Vagina (tissue), 2 donors: ENCODE measurements at regions not wholly inside any gene's neighbourhood (a gene's known extent, or its start where the extent isn't known, plus 50 kb on each side); places are given as distances from the start of the nearest gene placed in this dataset.

Source experiments
- DNase-seq, 2 donors: peaks; one replicate each; pipeline ENCODE4 v3.0.0-alpha.2; 2017; ENCODE audit errors: extremely low spot score in 2 of 2
- H3K27ac ChIP-seq: fragments of 200-600 bp; sonication (generic); one replicate; pipeline ENCODE4 v1.5.1; 2019
- H3K27me3 ChIP-seq: fragments of 200-600 bp; sonication (generic); one replicate; pipeline ENCODE4 v1.5.1; 2019
- H3K36me3 ChIP-seq, 2 donors: fragments of 200-600 bp; sonication (generic); one replicate each; pipeline ENCODE4 v1.5.1; 2017 to 2019
- H3K4me1 ChIP-seq: fragments of 200-600 bp; sonication (generic); one replicate; pipeline ENCODE4 v1.5.1; 2019
- H3K4me3 ChIP-seq, 2 donors: fragments of 200-600 bp; sonication (generic); 1 replicate in 1 of 2; 2 replicates in 1 of 2; pipeline ENCODE4 v1.5.1; 2016 to 2019
- H3K9me3 ChIP-seq: fragments of 200-600 bp; sonication (generic); one replicate; pipeline ENCODE4 v1.5.1; 2019
- POLR2A ChIP-seq, 2 donors: fragments of 450-650 bp; IDR thresholded peaks; one replicate each; pipeline ENCODE4 v1.6.1; 2017; ENCODE audit warnings: antibody characterized with exemption in 2 of 2, mild to moderate bottlenecking in 2 of 2, moderate library complexity in 2 of 2
- POLR2AphosphoS5 ChIP-seq, 2 donors: sonication (generic); formaldehyde crosslinking; IDR thresholded peaks; one replicate each; pipeline ENCODE4 v1.9.0; 2017; ENCODE audit warnings: antibody characterized with exemption in 2 of 2, mild to moderate bottlenecking in 2 of 2, low read depth in 1 of 2; ENCODE audit not compliant: insufficient read depth in 1 of 2
- intact Hi-C: fragments of 100-400 bp; cut with DNase I; formaldehyde crosslinking; loops from one replicate; pipeline ENCODE4 v1.15.1; 2023
- TF ChIP-seq, protein P1 (sequence below), 3 experiments: fragments of 450-650 bp in 2 of 3; fragments of 200-600 bp in 1 of 3; sonication (generic) in 1 of 3; IDR thresholded peaks; one replicate each; pipeline ENCODE4 v1.5.1; 2017 to 2019; ENCODE audit warnings: antibody characterized with exemption in 3 of 3, mild to moderate bottlenecking in 2 of 3, moderate library complexity in 2 of 3

DNA sequence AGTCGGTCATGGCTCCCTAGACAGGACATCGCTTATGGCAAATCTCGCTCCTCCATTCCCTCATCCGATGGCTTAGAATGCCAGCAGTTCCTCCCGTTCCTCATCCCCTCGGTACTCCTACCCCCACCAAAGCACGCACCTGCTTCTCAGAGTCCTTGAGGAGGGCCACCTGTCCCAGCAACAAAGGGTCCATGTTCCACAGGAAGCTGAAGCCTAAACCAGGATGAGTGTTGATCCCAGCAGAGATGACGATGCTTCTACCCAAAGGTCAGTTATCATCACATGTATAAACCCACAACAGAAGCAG is 111.2 kb downstream of the THBS2 start:
- TF ChIP-seq POLR2A (IDR thresholded peaks at IDR 0.05), result no peak
- TF ChIP-seq, protein P1, sequence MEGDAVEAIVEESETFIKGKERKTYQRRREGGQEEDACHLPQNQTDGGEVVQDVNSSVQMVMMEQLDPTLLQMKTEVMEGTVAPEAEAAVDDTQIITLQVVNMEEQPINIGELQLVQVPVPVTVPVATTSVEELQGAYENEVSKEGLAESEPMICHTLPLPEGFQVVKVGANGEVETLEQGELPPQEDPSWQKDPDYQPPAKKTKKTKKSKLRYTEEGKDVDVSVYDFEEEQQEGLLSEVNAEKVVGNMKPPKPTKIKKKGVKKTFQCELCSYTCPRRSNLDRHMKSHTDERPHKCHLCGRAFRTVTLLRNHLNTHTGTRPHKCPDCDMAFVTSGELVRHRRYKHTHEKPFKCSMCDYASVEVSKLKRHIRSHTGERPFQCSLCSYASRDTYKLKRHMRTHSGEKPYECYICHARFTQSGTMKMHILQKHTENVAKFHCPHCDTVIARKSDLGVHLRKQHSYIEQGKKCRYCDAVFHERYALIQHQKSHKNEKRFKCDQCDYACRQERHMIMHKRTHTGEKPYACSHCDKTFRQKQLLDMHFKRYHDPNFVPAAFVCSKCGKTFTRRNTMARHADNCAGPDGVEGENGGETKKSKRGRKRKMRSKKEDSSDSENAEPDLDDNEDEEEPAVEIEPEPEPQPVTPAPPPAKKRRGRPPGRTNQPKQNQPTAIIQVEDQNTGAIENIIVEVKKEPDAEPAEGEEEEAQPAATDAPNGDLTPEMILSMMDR (IDR thresholded peaks at IDR 0.05), result no peak
- TF ChIP-seq POLR2AphosphoS5 (IDR thresholded peaks at IDR 0.05; ENCODE audit: insufficient read depth in 1 of 2, low read depth in 1 of 2), result no peak
- peak overlapping the region; percentile 65 for H3K27ac ChIP-seq

DNA sequence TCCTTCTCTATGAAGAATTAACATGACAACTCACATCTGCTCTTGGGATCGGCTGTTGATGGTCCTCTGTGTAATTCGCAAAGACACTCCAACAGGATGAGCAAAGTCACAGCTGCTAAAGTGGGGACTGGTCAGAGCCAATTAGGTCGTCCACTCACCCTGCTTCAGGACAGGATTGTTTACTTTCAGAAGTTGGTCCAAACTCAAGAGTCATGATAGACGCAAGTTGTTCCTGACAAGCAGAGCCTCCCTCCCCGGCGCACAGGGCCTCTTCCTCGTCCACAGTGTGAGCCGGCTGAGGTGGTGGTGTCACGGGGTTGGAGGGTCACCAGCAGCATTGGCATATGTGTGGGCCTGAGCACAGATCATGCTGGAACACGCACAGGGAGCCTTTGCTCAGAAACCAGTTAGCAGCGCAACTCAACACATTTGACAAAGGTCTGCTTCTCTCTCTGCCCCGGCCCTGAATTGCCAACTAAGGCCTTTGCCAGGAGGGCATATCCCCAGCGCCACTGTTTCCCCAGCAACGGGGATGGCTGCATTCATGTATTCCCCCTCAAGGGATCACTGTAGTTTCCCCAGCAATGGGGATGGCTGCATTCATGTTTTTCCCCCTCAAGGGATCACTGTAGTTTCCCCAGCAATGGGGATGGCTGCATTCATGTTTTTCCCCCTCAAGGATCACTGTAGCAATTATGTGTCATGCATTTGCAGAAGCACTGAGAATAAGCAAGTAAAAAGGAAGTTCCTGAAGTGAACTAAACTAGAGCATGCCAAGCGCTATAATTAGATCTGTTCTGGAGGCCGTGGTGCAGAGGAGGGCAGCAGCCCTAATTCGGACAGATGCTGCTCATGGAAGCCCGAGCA is 111.7 kb downstream of the THBS2 start:
- no peaks in the 10 kb centered on the region for H3K27me3 ChIP-seq
- no peak overlapping the region for H3K4me3 ChIP-seq
- peak; percentile 67 to 91 for DNase-seq
- H3K27ac ChIP-seq, result peak overlapping the region; percentile 65
- peaks cover 8% of the 10 kb centered on the region for H3K4me1 ChIP-seq
- TF ChIP-seq POLR2A (IDR thresholded peaks at IDR 0.05), result no peak
- TF ChIP-seq POLR2AphosphoS5 (IDR thresholded peaks at IDR 0.05; ENCODE audit: insufficient read depth in 1 of 2, low read depth in 1 of 2), result peak in 1 of 2 donors; percentile 54
- TF ChIP-seq, protein P1 (IDR thresholded peaks at IDR 0.05), result no peak
- H3K36me3 ChIP-seq, result no peaks in the 10 kb centered on the region
- intact Hi-C loops, result no loop called here
- H3K9me3 ChIP-seq, result no peaks in the 10 kb centered on the region

More for the DNA sequence above, 111.2 kb downstream of the THBS2 start:
- Histone ChIP-seq H3K4me1 (peaks cover 8% of the 10 kb centered on the region), H3K9me3 (no peaks in the 10 kb centered on the region), H3K4me3 (no peak overlapping the region), H3K27me3 (no peaks in the 10 kb centered on the region), H3K36me3 (no peaks in the 10 kb centered on the region)
- peak in 1 of 2 donors; percentile 72 for DNase-seq
- intact Hi-C loops, result no loop called here

DNA sequence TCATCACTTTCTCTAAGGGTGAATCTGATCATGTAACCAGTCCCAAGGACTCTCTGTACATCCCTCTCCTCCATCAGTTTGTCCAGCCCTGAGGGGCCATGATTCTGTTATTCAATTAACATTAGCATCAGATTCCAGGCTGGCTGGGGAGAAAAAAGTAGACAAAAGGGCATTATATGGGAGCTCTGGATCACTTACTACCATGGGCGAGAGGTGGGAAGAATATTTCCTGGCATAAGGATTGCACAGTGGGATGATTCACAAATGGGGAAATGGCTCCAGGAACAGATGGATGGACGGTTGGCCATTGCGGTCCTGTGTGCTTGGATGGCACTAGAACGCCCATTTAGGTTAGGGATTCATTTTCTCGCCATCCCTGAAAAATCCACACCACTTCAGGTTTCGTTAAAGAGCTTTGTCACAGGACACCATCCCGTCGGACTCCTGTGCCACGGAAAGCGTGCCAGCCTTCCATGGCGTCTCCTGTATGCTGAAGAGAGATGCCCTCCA is 112.6 kb downstream of the THBS2 start:
- TF ChIP-seq POLR2A (IDR thresholded peaks at IDR 0.05) (no peak), POLR2AphosphoS5 (IDR thresholded peaks at IDR 0.05; ENCODE audit: insufficient read depth in 1 of 2, low read depth in 1 of 2) (no peak)
- TF ChIP-seq, protein P1 (IDR thresholded peaks at IDR 0.05), result no peak
- peak; percentile 67 to 83 for DNase-seq
- peak overlapping the region; percentile 65 for H3K27ac ChIP-seq

DNA sequence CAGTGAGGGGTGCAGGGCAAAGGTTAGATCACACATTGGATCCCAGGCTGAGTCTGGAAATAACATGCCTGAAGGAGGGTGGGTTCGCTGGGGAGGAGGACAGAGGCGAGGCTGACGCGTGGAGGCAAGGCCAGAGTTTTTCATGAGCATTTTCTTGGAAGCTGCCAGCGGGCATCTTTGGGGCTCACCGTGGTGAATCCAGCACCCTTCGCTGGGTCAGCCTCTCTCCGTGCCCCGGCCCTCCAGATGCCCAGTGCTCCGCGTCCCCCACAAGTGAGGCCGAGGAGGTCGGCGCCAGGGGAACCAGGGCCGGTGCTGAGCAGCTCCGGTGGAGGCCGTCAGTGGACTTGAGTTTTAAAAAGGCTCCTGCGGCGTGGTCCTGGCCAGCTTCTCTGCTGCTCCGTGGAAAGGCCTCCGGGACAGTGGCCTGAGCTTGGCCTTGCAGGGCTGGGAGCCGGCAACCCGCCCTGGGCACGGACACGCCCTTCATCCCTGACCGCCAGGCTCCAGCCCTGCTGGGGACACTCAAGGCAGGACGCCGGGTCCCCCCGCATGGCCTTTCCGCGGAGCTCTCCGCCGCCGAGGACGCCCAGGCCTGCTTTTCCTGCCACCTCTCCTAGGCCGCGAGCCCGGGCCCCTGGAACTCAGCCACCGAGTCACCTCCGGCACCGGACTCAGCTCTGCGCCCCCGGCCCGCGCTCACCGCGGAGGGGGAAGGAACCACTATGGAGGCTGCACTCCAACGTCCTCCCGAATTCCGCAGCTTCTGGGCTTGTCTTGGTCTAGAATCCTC is 114.3 kb downstream of the THBS2 start:
- TF ChIP-seq POLR2AphosphoS5 (IDR thresholded peaks at IDR 0.05; ENCODE audit: insufficient read depth in 1 of 2, low read depth in 1 of 2), result no peak
- no peak for TF ChIP-seq POLR2A (IDR thresholded peaks at IDR 0.05)
- TF ChIP-seq, protein P1 (IDR thresholded peaks at IDR 0.05), result no peak
- H3K9me3 ChIP-seq, result no peaks in the 10 kb centered on the region
- H3K27me3 ChIP-seq, result no peaks in the 10 kb centered on the region
- peaks cover 8% of the 10 kb centered on the region for H3K4me1 ChIP-seq
- intact Hi-C loops, result no loop called here
- no peak overlapping the region for H3K4me3 ChIP-seq
- H3K27ac ChIP-seq, result no peak overlapping the region
- no peaks in the 10 kb centered on the region for H3K36me3 ChIP-seq
- DNase-seq, result peak; percentile 44 to 77

More for the DNA sequence above, 112.6 kb downstream of the THBS2 start:
- Histone ChIP-seq H3K36me3 (no peaks in the 10 kb centered on the region), H3K4me3 (no peak overlapping the region), H3K9me3 (no peaks in the 10 kb centered on the region), H3K4me1 (peaks cover 8% of the 10 kb centered on the region), H3K27me3 (no peaks in the 10 kb centered on the region)
- intact Hi-C loops, result no loop called here
